ENCODE measurements at regions not wholly inside any gene's neighbourhood (a gene's known extent, or its start where the extent isn't known, plus 50 kb on each side); places are given as distances from the start of the nearest gene placed in this dataset.

DNA sequence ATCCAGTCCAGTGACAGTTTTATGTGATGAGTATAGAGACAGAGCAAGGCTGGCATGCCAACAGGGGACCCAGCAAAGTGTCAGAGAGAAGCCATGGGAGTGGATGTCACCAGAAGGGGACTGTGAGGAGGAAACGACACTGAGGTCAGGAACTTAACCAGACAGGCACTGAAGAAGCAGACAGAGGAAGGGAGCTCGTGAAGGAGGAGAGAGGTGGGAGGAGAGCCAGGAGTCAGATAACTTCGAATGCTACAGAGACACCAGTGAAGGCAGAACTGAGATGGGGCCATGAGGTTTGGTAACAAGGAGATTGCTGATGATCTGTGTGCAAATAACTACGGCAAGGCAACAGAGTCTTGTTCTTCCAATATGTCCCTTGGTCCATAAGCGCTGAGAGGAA is 211.1 kb upstream of the FOXA2 start:
- DNase-seq, result no peak

DNA sequence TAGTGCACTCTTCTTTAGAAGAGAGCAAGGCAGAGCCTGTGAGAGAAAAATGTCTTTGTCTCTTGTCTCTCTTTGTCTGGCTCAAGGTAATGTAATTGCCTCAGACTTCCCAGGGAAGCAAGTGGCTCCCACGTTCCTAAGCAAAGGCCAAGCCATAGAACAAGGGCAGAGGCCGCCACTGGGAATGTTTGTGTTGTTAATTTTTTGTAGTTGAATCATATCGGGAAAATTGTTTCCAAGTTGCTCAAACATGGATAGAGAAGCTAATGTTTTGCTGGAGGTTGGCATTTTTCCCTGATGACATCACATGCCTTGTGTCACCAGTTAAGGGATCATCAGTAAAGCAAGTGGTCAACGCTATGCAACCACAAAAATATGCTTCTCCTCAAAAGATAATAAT is 211.5 kb upstream of the FOXA2 start:
- no peak for DNase-seq

DNA sequence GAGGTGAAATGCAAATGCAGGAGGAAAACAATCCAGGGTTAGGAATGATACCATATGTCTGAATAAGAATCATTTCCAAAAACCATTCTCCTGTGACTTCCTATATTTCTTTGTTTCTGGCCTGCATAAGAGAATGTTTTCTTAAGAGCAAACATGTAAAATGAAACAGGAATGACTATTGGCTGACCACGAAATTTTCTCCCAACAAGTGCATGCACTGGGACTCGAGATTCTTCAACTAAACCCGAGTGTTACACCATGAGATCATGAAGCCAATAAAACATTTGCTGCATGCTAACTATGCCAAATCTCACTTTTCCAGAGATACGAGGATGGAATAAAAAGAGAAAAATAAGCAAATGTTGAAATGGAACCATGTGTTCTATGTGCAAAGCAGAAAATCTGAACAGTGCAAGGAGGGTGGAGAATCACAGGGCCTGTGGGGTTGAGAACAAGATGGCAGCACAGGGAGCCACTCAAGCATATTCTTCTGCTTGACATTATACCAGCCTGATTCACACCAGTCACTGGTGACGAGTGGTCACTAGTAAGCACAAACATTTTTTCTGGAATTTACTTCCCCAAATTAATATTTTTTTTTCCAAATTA is 212.2 kb upstream of the FOXA2 start:
- DNase-seq, result no peak

DNA sequence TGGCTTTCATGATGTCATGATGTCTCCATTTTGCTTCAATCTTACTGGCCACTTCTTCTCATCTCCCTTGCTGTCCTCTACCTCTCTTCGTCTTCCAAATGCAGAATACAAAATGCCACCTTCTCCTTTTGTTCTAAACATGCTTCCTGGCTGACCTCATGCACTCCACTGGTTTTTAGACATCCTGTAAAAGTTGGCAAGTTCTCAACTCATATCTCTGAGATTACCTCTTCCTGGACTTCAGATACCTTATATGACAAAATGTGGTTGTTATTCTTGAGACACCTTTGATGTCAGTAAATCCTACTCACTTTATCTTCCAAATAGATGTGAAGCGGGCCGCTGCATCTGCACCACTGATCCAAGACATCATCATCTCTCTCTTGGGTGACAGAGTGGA is 212.7 kb upstream of the FOXA2 start:
- no peak for DNase-seq

DNA sequence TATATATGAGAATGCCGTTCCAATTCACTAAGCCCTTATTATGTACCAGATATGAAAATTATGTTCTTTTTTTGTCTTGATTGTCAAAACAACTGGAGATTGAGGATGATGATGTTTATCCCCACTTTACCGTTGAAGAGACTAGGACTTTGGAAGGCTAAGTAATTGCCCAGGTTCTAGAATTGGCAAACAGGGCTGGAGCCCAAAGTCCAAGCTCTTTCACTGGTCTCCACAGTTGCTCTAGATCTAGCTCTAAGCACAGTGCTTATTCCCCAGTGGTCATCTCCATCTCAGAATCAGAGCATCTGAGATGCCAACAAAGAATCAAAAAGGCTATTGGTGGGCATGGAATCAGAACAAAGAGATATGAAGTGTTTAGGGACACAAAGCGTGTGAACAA is 215.3 kb upstream of the FOXA2 start:
- DNase-seq, result no peak

DNA sequence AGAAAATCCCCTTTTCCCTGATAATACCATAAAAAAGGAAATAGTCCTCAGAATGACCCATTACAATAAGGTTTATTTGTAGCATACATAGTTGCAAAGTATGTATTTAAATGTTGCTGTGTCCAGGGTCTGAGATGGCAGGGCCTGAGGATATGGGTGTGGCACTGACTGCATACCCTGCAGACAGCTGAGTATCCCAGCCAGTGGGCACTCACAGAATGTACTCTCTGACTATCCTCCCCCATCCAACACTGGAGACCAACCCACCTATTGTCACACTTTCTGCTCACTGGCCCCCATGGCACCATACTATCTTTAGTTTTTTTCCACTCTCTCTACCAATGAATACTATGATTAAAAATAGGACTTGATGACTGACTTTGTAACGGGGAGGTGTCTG is 215.8 kb upstream of the FOXA2 start:
- no peak for DNase-seq

DNA sequence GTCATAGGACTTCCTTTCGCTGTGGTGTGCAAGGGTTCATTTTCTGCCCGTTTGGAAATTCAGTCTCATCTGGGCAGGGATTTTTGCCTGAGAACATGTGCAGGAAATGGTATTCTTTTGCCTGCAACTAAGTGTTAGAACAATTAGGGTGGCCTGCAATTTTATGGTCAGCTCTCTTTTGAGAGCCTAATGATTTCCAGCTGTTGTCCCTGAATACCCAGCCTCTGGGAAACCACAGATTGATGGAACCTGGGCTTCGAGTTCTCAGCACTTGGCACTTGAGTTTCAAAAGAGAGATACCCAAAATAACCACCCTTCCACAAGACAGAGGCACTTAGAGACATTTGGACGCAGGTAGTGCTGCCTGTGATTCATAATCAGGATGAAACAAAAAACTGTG is 217.2 kb upstream of the FOXA2 start:
- DNase-seq, result no peak

DNA sequence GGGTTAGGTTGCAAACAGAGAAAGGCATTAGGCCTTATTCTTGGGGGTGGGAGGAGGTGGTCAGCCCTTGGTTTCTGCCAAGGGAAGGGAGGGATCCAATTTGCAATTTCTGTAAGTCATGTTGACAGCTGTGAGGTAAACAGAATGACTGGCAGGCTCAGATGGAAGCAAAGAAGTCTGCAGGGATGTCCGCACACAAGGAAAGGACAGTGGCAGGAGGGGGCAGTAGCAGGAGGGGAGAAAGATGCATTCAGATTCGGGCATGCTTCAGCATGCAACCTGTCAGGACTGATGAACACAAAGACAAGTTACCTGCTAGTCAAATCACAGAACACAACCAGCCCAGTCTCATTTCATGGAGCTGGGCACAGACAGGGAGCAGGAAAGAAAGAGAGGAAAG is 217.9 kb upstream of the FOXA2 start:
- DNase-seq, result no peak

DNA sequence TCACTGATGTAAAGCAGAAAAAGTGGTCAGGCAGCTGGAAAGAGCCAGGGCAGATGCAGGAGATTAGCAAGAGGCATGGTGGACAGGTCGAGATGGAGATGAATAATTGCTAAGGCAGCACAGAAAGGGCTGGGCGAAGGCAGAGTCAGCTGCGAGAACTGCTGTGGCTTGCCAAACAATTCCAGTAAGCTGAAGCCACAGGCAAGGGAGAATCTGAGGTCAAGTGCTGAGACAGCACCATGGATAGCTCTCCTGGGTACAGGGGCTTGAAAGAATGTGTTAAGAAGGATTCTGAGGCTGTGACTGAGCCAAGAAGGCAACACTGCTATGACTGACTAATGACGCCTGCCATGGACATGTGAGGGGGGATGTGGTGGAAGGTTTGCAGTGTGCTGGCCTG is 220.8 kb upstream of the FOXA2 start:
- DNase-seq, result no peak

DNA sequence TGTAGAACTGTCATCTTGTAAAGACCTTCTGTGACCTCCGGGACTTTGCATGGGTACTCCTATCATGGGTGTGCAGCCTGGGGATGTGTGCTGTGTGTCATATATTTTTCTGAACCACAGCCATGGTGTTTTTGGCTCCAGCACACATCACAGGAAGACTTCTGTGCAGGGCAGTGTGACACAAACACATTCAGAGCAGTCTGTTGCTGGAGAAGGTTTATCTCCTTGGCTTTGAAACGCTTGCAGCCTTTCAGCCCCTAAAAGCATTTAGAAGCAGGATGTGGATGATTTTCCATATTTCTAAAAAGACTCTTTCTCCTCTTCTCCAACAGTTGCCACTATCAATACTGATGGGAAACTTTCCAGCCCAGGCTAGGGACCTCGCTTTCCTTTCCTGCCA is 221.6 kb upstream of the FOXA2 start:
- DNase-seq, result no peak

DNA sequence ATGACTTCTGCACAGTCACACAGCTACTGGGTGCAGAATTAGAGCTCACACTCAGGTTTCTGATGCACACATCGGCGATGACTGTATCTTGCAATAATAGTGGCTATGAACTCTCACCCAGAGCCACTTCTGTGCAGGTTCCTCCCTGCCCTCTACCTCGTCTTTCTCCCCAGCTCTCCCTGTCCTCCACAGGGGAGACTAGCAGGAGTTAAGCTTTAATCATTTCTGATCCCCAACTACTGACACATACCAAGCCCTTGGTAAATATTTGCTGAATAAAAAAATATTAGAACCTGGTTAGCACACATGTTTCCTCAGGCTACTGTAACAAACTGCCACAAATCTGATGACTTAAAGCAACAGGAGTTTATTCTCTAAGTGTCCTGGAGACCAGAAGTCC is 222.7 kb upstream of the FOXA2 start:
- no peak for DNase-seq

DNA sequence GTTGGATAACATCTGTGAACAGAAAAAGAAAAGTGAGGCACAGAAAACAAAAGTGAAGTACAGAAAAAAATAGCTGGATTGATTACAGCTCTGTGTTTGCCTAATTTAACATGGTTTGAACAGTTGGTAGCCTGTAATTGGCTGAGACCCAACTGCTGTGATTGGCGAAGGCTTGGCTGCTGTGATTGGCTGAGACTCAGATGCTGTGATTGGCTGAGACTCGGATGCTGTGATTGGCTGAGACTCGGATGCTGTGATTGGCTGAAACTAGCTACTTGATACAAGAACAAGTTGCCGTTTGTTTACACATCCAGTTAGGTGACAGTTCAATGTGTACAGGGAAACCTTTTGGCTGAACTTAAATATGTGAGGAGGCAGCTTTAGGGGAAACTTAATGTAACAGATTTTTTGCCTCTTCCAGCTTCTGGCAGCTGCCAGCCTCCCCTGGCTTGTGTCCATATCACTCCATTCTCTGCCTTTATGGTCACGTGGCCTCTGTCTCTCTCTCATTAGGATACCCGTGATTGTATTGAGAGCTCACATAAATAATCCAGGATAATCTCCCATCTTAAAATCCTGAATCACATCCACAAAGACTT is 223.4 kb upstream of the FOXA2 start:
- DNase-seq, result no peak

DNA sequence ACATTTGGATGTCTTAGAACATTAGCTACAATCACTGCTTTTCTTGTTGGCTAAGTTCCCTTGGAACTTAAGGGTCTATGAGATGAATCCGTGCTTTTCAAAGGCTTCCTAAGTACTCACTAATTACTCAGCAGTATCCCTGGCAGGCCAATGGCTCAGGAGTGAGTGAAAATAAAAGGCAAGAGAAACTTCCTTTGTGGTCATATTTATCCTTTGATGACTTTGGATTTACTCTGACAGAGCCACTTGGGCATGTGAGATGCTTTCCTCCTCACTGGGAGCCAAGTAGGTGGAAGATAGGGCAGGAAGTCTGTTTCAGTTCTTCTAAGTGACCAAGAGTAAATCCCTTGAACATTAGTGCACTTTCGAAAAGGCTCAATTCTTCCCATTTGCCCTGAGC is 224.3 kb upstream of the FOXA2 start:
- DNase-seq, result no peak

DNA sequence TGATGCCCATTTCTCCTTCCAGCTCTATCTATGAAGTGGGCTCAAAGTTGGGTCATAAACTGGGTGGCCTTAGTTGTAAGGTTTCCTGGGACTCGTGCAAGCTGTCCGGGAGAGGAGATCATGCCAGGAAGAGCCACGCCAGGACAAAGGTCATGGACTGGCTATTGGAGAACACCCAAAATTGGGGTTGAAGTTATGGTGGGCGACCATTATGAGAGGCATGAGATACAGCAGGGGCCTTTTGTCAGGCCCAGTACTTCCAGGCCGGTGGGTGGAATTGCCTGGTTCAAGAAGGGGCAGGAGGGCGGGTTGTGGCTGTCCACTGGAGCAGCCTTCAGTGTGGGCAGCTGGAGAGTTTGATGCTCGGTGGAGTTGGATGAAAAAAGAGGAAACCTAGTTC is 225.1 kb upstream of the SSTR4 start:
- no peak for DNase-seq

DNA sequence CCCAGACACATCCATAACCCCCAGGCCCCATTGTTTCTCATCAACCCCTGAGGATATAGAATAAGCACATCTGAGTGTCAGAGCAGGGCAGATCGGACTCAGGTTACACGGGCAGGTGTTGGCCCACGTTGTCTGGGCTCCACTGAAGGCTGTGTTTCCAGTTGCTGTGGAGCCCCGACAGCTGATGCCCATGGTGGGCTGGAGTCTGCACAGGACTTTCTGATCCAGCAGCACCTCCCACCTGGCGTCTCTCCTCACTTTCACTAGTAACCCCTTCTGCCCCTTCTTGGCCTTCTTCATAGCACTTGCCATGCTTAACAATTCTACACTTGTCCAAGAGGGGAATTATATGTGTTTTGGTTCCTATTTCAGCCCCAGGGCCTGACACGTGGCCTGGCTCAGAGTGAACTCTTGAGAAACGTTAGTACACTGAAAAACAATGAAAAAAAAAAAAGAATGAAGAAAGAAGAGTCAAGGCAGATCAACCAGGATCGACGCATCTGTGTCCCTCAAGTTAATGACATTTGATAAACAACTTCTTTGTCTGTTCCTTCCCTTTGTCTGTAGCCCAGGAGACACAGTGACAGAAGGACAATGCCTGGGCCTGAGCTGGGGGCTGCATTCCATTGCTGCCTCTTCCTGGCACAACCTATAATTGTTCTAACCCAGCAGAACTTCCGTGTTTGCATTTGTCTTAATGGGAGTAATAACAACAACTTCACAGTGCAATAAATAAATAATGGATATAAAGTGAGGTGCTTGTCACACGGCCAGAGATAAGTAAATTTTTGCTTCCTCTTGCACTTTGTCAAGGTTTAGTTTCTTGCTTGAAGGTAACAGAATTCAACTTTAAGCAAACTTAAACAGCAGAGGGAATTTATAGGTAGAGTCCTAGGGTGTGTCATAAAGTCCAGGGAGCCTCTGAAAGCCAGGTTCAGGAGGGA is 224.2 kb upstream of the SSTR4 start:
- no peak for DNase-seq

DNA sequence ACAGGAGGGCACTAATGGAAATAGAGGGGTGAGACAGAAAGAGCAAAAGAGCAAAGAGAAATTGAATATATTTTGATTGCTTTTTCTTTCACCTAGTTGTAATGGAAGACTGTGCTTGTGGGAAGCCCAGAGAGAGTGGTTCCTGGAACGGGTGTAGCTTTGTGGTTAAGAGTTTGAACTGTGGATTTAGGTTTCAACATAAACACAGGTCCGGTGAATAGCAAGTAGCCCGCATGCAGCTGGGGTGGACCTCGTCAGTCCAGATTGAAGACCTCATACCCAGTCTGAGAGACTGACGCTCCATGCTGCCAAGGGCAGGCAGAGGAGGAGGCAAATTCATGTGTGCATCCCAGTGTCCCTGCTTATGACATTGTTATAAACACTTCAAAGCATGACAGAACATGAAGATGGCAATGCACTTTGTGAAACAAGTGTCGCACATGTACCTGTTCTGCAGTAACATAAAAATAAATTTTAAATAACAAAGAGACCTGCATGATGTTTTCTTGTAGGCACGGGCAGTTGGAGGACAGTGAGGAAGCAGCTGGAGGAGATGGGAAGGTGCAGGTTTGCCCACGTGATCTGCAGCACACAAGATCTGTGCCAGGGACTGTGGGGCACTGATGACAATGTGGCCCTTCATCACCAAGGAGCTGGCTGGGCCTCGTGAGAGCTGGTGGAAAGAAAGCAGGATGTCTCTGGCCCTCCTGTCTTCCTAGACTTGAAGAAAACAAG is 220.5 kb upstream of the SSTR4 start:
- DNase-seq, result no peak

DNA sequence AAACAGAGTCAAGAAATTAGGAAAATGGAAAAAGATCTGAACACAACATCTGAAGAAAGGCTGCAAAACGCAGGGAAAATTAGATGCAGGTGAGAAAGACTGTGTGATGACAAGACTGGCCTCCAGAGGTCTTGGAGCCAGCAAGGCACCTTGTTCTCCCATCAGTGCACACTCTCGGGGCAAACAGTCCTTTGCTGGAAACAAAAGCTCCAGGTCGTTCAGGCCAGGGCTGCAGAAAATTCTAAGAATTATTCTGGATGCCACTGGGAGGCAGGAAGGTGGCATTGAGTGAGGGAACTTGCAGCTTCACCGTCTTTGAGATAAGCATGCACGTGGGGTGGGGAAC is 219.9 kb upstream of the SSTR4 start:
- DNase-seq, result no peak

DNA sequence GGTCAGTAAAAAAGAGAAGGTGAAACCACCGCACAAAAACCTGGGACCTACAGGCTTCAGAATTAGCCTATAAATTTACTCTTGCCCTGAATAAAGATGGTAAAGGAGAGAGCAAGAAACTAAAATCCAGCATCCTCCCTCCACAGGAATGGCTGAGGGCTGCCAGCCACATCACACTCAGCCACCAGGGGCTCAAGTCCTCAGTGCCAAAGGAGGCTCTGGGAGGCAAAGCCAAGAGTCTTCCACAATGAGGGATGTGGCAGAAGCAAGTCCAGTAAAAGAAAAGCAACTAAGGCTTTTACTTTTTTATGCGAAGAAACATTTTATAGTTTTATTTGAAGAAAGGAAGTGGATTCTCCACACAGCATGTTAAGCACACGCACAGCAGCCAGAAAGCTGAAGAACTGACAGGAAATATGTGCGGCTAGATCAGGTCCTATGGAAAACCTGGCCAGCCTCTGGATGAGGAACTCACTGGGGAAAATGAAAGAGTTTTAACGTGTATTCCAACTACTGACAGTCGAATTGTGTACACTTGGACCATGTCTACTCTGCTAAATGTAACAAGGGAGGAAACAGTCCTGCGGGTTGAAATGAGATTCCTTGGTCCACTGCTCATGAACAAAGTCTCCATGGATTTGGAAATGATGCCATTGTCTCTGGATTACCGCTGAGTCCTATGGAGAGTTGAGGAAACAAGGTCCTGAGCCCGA is 219.4 kb upstream of the SSTR4 start:
- no peak for DNase-seq

DNA sequence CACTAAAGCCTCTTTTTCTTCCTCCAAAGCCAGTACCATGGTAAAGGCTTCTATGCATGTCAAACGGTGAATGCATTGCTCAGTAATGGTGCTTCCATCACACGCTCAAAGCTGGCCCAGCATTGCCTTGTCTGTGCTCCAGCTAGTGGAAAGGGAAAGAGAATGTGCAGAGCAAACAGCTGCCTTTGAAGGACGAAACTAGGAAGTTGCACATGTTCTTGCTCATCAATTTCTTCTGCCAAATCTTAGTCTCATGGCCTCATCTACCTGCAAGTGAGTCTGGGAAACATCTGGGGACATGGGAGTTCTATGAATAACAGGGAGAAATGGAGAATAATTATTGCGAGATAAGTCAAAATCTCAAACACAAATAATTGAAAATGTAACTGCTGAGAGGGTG is 216.5 kb upstream of the SSTR4 start:
- no peak for DNase-seq

DNA sequence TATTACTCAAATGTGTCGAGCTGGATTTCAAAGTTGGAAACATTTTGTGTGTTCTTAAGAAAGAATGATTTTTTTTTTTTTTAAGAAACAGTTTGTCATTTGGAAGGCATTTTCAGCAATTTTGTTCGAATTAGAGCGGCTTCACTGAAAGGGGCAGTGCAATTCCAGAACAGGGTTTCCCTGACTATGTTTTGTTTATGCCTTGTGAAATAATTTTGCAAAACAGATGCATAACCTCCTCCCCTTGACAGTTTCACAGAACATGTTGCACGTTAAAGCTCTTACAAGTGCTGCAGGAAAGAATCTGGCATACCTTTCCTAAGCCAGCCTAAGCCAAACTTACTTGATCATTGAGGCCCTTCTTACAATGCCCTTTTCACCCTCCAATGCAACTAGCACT is 216.0 kb upstream of the SSTR4 start:
- DNase-seq, result no peak

DNA sequence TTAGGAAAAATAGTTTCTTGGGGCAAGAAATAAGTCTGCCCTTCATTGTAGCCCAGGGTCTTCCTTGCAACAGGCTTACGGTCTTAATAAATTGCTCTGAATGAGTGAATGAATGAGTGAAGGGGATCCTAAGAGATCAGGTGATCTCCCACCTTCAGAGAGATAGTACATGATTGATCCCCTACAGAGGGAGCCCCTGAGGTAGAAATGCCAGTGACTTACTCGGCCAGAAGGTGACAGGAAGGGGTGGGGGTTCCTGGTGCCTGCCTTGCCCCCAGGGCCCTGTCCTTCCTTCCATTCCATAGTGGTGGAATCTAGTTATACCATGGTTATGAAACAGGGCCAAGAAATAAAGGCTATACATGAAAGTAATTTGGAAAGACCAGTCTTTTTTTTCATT is 215.3 kb upstream of the SSTR4 start:
- no peak for DNase-seq

DNA sequence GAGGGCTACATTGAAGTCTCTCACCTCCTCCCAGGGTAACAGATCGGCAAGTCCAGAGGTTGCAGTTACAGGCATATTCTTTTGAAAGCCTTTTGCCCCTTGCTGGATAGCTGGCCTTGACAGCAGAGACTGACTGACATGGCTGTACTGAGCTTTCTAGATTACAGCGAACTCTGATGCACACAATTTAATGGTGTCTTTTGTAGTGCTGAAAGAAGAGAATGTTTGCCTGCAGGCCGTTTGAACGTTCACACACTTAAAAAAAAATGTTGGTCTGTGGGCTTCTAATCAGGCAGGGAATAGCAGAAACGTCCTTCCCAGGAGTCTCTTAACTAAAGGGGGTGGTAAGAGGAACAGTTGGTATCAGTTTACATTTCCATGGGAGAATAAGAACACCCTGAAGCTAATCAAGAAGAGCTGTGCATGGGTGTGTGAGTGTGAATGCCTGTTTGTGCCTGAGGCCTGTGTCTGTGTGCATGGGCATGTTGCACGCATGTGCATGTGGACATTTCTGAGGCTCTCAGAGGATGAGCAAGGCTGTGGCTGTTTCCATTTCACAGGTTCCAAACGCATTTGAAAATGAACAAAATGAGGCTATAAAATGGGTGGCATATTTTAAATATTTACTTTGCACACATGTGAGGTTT is 213.9 kb upstream of the SSTR4 start:
- no peak for DNase-seq

DNA sequence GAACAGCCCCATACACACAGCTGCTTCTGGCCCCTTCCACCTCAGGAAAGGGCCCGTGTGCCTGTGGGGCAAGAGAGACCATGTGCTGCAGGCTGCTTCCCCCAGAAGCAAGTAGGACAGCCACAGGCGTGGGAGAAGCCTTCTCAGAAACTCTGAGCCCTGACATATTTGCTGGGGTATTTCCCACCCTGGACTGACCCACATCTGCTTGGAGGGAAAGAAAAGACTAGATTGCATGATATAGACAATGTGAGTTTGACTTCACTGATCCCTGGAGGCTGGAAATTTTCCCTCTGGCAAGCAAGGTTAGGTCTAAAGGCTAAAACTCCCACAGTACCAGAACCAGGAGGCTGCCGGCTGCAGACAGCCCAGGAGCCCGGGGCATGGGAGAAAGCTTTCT is 213.3 kb upstream of the SSTR4 start:
- DNase-seq, result no peak

Measured in activated effector memory CD4-positive, alpha-beta T cell treated with Interleukin-2 at 50 U/mL for 16 hours (primary cell).